ENCODE measurements at regions not wholly inside any gene's neighbourhood (a gene's known extent, or its start where the extent isn't known, plus 50 kb on each side); places are given as distances from the start of the nearest gene placed in this dataset.

DNA sequence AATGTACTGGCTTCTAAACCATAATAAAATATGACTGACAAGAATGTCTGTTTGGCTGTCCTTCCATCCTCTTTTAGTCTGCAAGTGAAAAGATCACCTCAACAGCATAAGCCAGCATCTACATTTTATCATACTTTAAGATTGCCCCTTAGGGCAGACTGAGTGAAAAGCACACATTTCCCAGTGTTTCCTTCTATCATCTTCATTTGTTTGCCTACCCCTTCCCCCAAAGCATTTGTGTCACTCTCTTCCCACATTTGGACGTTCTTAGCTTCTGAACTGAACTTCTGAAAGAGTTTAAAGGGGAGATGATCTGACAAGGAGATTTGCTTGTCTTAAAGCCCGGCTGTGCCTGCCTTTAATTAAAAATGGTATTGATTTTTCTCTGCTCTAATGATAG, 322.2 kb downstream of the SPATA17 start:
- TF ChIP-seq, protein P1, sequence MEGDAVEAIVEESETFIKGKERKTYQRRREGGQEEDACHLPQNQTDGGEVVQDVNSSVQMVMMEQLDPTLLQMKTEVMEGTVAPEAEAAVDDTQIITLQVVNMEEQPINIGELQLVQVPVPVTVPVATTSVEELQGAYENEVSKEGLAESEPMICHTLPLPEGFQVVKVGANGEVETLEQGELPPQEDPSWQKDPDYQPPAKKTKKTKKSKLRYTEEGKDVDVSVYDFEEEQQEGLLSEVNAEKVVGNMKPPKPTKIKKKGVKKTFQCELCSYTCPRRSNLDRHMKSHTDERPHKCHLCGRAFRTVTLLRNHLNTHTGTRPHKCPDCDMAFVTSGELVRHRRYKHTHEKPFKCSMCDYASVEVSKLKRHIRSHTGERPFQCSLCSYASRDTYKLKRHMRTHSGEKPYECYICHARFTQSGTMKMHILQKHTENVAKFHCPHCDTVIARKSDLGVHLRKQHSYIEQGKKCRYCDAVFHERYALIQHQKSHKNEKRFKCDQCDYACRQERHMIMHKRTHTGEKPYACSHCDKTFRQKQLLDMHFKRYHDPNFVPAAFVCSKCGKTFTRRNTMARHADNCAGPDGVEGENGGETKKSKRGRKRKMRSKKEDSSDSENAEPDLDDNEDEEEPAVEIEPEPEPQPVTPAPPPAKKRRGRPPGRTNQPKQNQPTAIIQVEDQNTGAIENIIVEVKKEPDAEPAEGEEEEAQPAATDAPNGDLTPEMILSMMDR (IDR thresholded peaks at IDR 0.05; ENCODE audit: insufficient read depth, missing control alignments): no peak
- DNase-seq (ENCODE audit: insufficient read length, low spot score): no peak
- FAIRE-seq: peak; percentile 44

DNA sequence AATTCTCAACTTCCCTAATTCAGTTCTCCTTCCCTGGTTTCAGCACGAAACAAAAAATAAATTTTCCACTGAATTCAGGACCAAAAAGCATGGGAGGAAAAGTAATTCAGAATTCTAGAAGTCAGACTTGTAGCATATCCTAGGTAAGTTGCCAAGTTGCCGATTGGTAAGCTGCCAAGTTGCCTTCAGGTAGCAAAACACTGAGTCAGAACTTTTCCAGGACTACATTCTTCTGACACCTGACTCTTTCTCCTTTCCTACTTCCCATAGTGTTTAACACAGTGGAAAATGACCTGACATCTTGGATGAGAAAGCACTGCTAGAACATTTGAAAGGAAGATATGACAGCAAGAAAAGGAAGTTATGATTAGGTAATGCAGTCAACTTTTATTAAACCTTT, 322.8 kb downstream of the SPATA17 start:
- DNase-seq (ENCODE audit: insufficient read length, low spot score): no peak
- peak; percentile 63 for FAIRE-seq

DNA sequence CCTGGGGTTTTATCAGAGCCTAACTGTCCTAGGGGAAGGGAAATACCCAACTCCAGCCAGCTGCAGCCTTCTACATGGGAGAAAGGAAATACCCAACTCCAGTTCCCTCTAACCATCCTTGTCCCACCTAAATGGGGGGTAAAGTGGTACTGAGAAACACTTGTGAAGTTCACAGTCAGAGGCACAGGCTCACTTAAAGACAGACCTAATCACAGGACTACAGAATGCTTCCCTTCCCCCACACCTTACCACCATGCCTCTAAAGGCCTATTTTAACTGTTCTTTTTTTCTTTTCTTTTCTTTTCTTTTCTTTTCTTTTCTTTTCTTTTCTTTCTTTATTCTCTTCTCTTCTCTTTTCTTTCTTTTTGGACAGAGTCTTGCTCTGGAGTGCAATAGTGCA, 324.6 kb downstream of the SPATA17 start:
- TF ChIP-seq, protein P1 (IDR thresholded peaks at IDR 0.05; ENCODE audit: insufficient read depth, missing control alignments): no peak
- no peak for DNase-seq (ENCODE audit: insufficient read length, low spot score)
- no peak for FAIRE-seq

More for the DNA sequence above, 322.8 kb downstream of the SPATA17 start:
- TF ChIP-seq, protein P1 (IDR thresholded peaks at IDR 0.05; ENCODE audit: insufficient read depth, missing control alignments): no peak

DNA sequence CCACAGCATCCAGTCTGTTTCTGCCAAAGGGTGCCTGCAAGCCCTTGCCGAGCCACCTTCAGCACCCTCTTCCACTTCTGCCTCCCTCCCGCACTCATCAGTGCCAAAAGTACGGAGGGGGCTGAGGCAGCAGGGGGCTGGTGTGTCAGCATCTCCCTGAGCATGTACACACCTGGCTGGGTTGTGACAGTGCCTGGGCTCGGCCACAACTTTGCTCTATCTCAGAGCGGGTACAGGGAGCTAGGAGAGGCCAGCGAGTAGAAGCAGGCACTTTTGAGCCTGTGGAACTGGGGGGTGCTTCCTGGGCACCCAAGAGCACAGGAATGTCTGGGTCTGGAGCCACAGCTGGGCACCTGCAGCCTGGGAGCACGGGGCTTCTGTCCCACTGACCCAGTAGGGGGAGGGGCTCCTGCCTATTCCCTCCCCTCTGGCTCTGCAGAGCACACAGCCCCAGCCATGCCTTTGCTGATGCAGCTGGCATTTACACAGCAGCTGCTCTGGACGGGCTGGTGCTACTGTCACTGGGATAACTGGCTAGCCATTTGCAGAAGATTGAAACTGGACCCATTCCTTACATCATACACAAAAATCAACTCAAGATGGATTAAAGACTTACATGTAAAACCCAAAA, 319.8 kb upstream of the RRP15 start:
- TF ChIP-seq, protein P1 (IDR thresholded peaks at IDR 0.05; ENCODE audit: insufficient read depth, missing control alignments): no peak
- DNase-seq (ENCODE audit: insufficient read length, low spot score): no peak
- FAIRE-seq: no peak

DNA sequence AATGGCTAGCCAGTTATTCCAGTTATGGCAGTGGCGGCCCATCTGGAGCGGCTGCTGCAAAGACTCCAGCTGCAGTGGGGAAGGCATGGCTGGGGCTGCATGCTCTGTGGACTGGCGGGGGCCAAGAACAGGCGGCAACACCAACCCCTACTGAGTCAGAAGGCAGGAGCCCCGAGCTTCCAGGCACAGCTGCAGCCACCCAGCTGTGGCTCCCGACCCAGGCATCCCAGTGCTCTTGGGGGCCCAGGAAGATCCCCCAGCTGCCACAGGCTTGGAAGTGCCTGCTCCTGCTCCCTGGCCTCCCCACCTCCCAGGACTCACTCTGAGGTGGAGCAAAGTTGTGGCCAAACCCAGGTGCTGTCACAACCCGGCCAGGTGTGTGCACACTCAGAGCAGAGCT, 317.0 kb upstream of the RRP15 start:
- no peak for DNase-seq (ENCODE audit: insufficient read length, low spot score)
- no peak for FAIRE-seq
- TF ChIP-seq, protein P1 (IDR thresholded peaks at IDR 0.05; ENCODE audit: insufficient read depth, missing control alignments): no peak

DNA sequence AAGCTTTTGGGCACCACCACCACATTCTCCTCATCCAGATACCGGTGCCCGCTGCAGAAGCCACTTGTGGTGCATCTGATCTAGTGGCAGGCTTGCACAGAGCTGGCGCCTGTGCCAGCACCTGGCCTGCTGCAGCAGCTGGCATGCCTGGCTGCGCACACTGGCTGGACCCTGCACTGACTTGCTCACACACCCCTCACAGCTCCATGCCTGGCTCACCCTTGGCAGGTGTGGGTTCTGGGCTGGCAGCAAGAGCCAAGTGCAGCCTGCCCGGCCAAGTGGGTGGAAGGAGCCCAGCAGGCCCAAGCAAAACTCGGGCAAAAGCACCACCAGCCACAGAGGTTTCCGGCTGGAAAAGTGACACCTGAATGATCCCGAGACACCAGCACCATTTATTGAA, 315.7 kb upstream of the RRP15 start:
- no peak for FAIRE-seq
- TF ChIP-seq, protein P1 (IDR thresholded peaks at IDR 0.05; ENCODE audit: insufficient read depth, missing control alignments): no peak
- no peak for DNase-seq (ENCODE audit: insufficient read length, low spot score)

DNA sequence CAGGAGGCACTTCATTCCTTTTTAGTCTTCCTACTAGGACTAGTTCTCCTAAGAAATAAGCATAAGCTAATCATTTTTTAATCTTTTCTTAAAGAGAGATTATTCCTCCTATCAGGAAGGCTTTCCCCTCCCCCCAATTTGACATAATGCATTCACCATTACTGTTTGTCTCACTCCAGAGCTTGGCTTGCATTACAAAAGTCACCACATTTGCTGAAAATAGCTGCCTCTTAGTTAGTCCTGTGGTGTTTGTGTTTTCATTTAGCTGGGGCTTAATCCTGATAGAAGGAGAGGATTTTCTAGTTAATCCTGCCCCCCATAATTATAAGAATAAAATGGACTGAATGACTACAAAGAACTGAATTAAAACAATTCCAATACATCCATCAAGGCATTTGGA, 307.1 kb upstream of the RRP15 start:
- DNase-seq (ENCODE audit: insufficient read length, low spot score): no peak
- TF ChIP-seq, protein P1 (IDR thresholded peaks at IDR 0.05; ENCODE audit: insufficient read depth, missing control alignments): no peak
- FAIRE-seq: no peak

Data from D721Med (cell line).